GM13977 (cell line): ENCODE measurements at regions not wholly inside any gene's neighbourhood (a gene's known extent, or its start where the extent isn't known, plus 50 kb on each side); places are given as distances from the start of the nearest gene placed in this dataset.

Source experiments
- DNase-seq: peaks from one replicate; pipeline ENCODE4 v3.0.0; 2012; ENCODE audit warnings: low spot score
- in situ Hi-C: fragments of 300-500 bp; cut with MboI; formaldehyde crosslinking; loops from one replicate; pipeline ENCODE4 v1.12.0; 2022; ENCODE audit warnings: low sequenced_read_pairs, low pct_unique_long_range_greater_than_20kb, mixed read lengths, inconsistent platforms; ENCODE audit not compliant: unreplicated experiment
- TF ChIP-seq, protein P1 (sequence below): IDR thresholded peaks from 2 replicates; pipeline ENCODE4 v1.5.1; 2012; ENCODE audit warnings: mild to moderate bottlenecking, control low read depth; ENCODE audit not compliant: insufficient read depth; ENCODE audit errors: extremely low read depth, missing control alignments

DNA sequence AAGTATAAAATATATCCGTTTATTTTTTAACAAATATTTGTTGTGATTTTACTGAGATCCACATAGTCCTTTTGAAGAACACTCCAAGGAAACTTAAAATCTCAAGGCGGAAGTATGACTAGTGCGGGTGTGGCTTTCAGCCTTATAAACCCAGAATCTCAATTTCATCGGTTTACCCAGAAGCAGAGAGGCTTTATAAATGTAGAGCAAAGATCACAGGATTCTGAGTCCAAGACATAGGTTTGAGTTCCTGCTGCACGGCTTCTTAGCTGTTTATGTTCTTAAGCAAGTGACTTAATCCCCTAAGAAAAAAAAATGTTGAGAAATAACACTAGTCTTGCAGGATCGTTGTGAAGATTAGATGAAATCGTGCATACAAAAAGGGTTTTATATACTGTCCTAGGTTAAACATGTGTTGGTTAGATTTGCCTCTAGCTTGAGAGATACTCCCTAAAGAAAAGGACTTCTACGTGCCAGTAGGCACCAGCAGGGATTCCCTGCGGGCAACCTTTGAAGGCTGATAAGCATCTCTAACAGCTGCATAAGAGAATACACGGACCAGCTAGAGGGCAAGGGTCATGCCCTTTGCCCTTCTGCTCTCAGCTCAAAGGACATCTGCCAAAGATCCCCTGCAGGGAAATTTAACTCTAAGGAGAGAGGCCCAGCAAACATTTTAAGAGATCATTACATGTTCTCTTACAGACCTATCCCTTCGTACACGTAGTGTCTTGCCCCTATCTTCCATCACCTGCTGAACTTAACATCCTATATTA, 130.4 kb upstream of the MIR17HG start:
- in situ Hi-C loops: no loop called here
- DNase-seq: no peak
- TF ChIP-seq, protein P1, sequence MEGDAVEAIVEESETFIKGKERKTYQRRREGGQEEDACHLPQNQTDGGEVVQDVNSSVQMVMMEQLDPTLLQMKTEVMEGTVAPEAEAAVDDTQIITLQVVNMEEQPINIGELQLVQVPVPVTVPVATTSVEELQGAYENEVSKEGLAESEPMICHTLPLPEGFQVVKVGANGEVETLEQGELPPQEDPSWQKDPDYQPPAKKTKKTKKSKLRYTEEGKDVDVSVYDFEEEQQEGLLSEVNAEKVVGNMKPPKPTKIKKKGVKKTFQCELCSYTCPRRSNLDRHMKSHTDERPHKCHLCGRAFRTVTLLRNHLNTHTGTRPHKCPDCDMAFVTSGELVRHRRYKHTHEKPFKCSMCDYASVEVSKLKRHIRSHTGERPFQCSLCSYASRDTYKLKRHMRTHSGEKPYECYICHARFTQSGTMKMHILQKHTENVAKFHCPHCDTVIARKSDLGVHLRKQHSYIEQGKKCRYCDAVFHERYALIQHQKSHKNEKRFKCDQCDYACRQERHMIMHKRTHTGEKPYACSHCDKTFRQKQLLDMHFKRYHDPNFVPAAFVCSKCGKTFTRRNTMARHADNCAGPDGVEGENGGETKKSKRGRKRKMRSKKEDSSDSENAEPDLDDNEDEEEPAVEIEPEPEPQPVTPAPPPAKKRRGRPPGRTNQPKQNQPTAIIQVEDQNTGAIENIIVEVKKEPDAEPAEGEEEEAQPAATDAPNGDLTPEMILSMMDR: no peak

DNA sequence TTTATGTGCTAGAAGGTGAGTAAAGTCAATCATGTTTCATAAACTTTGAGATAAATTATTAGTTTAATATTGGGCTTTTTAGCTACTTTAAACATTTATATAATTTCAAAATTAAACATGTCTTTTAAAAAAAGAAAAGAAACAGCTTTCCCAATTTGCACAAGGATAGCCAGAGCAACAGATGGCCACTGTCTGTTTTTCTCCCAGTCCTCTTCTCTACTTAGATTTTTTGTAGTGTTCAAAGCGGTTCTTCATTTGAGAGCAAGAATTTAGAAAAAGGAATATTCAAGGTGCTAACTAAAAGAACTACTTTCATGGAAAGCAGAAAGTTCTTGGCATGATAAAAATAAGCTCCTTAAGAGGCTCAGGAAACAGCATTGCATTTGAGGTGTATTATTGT, 128.3 kb upstream of the MIR17HG start:
- no peak for DNase-seq
- TF ChIP-seq, protein P1: no peak
- in situ Hi-C loops: no loop called here

DNA sequence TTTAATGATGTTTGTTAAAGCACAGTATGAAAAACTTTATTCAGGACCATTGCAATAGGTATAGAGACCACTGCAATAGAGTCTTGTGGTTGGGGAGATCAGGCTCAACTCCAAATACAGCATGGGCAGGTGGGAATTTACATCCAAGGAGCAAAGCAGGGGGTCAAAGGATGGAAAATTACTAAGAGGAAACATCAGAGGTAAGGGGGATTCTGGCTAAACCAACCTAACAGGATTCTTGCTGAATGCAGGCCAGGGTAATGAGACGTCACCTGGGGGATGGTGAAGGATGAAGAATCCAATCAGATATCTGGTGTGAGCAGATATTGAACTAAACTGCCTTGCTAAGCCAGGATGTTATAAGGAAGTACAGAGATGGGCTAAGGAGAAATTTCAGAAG, 126.6 kb upstream of the MIR17HG start:
- TF ChIP-seq, protein P1: no peak
- in situ Hi-C loops: no loop called here
- DNase-seq: no peak

DNA sequence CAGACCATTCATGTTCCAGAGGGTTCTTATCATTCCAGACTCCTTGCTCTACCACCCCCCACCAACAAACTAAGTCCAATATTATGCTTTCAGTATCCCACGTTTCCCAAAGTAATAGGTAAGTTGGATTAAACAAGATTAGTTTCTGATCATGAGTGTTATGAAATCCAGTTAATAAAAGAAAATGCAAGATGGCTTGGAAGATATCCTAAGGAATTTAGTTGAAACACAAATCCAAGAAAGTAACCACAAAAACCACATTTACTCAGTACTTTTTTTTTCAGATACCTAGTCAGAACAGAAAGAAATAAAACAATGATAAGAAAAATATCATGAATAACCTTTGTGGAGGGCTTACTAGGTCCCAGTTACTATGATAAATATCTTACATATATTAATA, 119.4 kb upstream of the MIR17HG start:
- in situ Hi-C loops: no loop called here
- DNase-seq: no peak
- TF ChIP-seq, protein P1: no peak

GRCh38 chr13:91228940-91229339, 118.5 kb upstream of the MIR17HG start:
- in situ Hi-C loops: no loop called here
- TF ChIP-seq, protein P1: no peak
- DNase-seq: no peak

- in situ Hi-C loops: no loop called here
- DNase-seq: no peak
Measured at GRCh38 chr13:91232716-91233115, 114.8 kb upstream of the MIR17HG start.

More at GRCh38 chr13:91232716-91233115, 114.8 kb upstream of the MIR17HG start:
- TF ChIP-seq, protein P1: no peak
